HG03520 (cell line): ENCODE measurements at regions not wholly inside any gene's neighbourhood (a gene's known extent, or its start where the extent isn't known, plus 50 kb on each side); places are given as distances from the start of the nearest gene placed in this dataset.
"Not testable (repeated sequence)": the region's sequence is repeated elsewhere in the genome, so short reads cannot be mapped to it uniquely, and the experiment has no call there.

Experiments
- ATAC-seq: cut with Tn5 transposase; IDR thresholded peaks from one replicate; pipeline ENCODE4 v1.9.1; 2021; ENCODE audit warnings: mild to moderate bottlenecking, moderate library complexity; ENCODE audit not compliant: unreplicated experiment

DNA sequence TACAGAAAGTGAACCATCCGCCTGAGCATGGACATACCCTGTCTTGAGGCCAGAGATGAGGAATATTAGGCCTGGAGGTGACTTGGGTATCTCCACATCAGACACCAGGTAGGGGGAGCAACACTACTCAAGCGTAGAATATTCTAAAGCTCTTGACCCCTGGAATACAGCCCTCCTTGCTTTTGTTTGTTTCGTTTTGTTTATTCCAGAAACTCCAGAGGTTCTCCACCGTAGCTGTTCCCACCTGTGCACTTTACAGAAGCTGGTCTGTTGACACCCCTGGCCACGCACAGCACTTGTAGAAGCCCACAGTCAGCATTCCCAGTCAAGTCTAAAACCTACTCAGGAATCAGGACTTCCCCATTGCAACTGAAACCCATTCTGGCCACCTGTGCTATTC, 139.6 kb upstream of the NEBL start:
- no peak for ATAC-seq

DNA sequence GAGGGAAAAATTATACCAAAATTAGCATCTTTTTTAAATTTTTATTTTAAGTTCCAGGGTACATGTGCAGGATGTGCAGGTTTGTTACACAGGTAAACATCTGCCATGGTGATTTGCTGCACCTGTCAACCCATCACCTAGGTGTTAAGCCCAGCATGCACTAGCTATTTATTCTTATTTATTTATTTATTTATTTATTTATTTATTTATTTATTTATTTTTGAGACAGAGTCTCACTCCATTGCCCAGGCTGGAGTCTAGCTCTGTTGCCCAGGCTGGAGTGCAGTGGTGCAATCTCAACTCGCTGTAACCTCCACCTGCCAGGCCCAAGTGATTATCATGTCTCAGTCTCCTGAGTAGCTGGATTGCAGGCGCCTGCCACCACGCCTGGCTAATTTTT, 137.7 kb upstream of the NEBL start:
- ATAC-seq: not testable (repeated sequence)

DNA sequence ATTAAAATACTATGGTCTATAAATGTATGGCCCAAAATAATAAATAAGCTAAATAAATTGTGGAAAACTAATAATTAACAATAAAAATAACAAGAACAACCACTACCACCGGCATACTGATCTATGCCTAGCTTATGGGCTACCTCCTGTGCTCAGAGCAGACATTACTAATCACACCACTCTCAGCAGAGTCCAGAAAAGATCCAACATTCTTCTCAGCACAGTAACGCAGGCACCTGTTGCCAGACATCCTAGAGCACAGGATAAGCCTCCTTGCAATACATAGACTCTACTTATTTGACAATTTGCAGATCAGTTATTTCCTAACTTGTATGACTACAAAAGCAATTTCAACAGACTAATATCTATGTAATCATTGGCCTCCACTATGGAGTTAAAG, 137.1 kb upstream of the NEBL start:
- no peak for ATAC-seq

DNA sequence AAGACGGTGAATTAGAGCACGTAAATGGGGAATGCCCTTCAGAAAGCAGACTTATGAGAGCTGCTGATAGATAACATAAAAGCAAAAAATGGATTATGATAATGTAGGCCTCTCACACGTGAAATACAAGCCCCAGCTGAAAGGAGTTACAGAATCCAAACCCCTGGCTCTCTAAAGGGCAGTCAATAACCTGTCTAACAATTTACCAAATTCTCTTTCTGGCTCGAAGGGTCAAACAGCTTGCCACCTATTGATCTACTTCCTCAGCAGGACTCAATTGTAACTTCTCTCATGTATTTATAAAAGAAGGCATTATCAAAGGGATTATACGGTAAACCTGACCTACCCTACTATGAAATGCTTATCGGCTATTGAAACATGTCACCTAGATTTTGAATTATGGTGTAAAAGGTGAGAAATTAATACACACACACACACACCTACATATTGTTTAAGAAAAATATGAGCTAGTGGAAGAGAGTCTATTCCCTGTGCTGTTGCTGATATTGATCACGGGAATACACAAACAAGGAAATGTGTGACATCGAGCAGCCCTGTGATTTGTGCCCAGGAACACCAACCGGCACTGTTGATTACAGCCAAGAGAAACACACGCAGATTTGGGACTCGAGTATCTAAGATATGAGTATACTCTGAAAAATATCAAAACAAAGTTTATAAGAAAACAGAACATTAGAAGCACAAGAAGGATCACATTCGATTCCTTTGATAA, 135.6 kb upstream of the NEBL start:
- ATAC-seq: no peak

DNA sequence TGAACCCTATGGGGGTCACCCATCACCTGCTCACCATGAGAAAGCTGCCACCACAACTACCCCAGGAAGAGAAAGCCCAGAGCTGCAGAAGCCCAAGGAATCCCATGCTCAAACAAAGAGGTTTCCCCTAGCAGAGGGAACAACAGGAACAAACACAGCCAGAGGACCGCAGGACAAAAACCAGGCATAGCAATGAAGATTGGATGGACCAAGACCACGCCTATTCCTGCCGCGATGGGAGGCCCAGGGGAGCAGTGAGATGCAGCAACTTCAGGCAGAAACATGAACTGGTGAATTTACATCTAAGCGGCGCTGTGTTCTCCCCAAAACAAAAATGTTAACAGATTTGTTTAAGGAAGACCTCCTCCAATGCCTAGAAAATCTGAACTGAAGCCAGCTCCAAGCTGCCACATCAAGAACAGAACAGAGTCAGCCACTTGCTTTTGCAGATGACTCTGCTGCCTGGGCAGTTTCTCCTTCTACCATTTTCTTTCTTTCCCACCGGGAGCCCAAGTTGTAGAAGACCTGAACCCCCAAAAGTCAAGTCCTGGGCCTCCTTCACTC, 134.2 kb upstream of the NEBL start:
- no peak for ATAC-seq

DNA sequence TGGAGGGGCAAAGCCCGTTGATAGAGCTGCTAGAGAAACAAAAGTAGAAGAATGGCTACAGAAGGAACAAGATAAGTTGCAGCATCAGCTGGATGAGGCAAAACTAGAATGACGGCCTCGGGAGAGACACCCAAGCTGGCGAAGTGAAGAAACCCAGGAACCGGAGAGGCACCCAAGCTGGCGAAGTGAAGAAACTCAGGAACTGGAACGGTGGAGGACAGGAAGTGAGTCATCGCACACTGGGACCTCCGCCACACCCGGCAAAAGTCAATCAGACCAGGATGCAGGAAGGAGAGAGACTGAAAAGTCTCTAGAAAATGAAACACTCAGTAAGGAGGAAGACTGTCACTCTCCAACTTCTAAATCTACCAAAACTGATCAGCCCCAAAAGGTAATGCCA, 133.0 kb upstream of the NEBL start:
- no peak for ATAC-seq

DNA sequence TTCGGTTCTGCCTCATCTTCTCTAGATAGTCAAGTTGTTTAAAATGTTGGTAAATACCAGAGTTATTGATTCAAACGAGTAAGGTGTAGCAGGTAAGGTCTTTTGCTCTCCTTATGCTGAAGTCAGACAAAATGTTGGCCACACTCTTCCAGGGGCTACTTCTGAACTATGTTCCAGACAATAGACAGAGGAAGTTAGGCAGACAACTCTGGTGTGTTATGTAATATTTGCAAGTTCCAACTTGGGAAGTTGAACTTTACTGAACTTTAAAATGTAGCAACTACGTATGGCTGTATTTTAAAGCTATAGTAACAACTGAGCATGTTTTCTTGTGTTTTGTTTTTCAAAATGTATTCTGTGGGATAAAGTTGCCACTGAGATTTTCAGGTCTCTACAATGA, 125.7 kb upstream of the NEBL start:
- ATAC-seq: no peak

DNA sequence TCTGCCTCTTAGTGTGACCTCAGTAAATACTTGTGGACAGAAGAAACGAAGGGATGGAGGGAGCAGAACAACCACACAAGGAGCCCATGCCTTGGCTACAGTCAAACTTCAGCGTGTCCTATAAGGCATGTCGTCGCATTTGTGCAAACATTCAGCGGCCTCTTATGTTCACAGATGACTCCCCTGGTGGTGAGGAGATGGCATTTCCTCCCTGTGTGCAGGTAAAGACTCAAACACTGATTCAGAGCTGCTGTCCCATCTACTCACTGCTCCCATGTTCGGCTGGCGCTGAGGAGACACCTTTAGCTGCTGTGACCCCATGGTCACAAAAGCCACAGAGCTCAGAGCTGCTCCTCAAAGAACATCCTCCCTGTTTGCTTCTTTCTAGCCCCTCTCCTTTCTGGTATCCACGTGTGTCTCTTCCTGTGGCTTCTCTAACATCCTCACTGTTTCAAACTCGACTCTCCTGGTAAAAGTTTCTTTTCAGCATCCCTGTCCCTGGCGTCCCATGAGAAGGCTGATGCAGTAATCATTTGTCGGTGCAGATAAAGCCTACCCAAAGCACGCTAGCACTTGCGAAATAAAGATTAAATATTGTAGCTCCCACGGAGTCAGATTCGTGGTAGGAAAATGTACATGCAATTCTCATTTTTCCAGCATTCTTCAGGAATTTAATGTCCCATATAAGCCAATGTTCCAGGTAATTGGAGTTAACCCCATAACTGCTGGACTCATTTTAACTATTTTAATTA, 124.9 kb upstream of the NEBL start:
- ATAC-seq: no peak

DNA sequence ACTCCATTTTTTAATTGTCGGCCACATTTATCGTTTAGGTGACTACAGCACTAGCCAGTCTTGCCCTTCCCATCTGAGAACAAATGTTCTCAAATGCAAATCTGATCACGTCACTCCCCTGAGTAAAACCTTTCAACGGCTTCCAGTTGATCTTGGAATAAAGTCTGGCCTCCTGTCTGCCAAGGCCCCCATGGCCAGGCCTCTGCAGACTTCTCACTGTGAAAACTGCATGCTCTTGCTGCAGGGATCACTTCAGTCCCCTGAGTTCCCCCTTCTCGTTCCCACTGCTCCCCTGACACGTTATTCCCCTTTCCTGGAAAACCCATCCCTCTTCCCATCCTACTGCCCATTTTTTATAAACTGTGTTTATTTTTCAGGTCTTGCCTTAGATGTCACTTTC, 124.1 kb upstream of the NEBL start:
- no peak for ATAC-seq

DNA sequence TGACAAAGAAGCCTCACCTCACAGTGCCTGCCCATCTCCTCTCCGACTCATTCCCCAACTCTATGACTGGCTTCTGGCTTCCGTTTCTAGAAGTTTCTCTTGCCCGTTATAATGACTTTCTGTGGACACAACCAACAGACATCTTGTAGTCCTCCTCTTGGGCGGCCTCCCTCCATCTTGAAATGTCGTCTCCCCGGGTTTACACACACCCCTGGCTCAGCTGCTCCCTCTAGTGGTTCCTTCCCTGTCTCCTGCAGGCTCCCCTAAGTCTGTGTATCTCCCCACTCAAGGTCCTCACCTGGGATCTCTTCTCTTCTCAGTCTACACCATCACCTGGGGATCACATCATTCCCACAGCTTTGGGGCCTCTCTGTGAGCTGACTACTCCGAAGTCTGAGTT, 123.4 kb upstream of the NEBL start:
- ATAC-seq: peak; percentile 87

DNA sequence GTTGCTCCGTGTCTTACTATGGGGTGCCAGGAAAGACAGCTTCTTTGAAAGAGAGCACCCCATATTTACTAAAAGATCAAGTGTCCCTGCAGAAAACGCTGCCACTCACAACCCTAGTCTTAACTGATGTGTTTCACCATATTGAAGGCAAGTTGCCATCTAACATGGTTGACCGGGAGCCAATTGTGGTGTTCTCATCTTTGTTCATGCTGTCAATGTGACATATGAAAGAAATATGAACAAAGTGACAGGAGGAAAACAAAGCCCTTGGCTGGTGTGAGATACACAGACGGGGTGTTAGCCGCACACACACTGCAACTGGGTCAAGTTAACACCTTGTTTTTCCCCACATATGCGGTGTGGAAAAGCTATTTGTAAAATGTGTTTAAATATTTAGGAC, 122.3 kb upstream of the NEBL start:
- no peak for ATAC-seq

DNA sequence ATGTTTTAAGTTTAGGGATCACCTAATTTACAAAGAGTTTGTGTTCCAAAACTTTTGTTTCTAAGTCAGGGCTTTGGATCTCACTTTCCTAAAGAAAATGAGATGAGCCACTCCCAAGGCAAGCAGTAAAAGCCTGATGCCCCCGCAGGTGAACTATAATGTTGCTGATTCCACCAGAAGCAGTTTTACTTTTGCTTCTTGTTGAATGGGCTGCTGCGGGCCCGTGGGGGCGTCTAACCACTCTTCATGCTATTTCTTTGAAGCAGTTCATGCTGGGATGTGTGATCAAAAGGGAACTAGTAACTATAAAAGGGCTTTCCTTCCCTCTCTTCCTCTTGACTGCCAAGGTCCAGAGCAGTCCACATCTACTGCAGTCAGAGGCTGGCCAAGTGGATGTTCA, 118.7 kb upstream of the NEBL start:
- no peak for ATAC-seq

DNA sequence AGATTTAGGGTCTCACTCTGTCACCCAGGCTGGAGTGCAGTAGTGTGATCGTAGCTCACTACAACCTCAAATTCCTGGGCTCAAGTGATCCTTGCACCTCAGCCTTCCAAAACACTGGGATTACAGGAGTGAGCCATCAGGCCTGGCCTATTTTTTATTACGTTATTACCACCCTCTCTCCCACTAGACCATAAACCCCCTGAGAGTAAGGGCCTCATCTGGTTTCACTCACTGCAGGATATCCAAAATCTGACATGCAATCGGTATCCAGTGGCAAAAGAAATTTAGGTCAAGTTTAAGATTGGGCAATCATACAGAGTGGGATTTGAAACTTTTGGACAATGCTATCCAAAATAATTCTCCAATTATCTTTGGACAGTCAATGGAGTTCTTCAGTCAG, 117.0 kb upstream of the NEBL start:
- no peak for ATAC-seq

DNA sequence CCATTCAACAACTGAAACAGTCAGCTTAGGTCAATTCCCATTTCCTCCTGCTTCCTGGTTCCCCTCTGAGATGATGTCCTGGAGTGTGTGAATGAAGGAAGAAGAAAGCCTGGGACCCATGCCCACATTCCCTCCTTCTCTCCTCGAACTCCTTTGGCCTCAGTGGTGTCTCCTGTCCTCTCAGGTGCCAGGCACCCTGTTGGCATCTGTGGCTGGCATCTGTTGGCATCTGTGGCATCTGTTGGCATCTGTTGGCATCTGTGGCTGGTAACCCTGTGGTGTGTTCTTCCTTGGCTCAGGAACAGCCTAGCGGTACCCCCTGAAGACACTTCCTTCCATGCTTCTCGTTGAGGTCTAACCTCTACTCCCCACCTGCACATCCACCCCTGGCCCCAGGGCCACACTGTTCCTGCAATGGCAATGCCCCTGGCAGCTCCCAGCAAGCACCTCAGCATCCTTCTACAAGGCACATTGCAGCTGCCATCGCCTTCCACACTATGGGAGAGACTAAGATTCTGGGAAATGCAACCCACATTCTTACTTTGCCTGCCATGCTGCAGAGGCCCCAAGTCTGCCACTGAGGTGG, 114.4 kb upstream of the NEBL start:
- no peak for ATAC-seq

DNA sequence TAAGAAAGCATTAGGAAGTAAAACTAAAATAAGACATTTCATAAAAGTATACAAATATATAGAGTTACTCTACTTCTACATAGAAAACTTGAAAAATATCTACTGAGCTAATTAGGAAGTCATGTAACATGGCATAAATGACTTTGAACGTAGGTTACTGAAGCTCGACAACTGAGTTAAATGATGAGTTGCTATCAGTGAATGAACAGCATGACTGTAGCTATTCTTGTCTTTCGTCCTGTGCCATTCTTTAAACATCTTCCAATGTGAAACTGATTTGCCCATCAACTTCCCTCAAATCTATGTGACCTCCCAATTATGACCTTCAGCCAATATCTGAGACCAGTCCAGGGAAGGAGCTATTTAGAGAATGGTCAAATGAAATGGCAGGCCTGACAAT, 113.5 kb upstream of the NEBL start:
- ATAC-seq: no peak

DNA sequence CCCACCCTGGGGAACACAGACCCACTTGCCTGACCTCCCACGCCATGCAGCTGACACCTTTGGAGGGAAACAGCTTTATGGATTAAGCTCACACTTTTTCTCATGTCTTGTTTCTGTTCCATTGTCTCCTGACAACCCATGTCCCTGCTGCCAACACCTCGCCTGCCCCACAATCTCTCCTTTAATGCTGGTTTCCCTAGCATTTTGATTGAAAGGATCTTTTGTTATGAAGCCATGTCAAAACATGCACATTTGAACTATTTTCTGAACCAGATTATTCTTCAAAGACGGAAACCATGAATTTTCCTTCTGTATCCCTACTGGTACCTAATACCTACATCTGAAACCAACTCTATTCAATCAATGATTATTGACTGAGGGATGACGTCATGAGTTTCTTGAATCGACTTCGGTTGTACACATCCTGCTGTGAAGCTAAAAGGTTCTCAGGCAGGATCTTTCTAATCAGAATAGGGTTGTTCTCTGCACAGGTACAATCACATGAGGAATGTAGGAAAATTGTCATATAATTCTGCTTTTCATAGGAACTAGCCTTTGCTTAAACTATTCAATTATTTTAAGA, 106.2 kb upstream of the NEBL start:
- ATAC-seq: no peak

DNA sequence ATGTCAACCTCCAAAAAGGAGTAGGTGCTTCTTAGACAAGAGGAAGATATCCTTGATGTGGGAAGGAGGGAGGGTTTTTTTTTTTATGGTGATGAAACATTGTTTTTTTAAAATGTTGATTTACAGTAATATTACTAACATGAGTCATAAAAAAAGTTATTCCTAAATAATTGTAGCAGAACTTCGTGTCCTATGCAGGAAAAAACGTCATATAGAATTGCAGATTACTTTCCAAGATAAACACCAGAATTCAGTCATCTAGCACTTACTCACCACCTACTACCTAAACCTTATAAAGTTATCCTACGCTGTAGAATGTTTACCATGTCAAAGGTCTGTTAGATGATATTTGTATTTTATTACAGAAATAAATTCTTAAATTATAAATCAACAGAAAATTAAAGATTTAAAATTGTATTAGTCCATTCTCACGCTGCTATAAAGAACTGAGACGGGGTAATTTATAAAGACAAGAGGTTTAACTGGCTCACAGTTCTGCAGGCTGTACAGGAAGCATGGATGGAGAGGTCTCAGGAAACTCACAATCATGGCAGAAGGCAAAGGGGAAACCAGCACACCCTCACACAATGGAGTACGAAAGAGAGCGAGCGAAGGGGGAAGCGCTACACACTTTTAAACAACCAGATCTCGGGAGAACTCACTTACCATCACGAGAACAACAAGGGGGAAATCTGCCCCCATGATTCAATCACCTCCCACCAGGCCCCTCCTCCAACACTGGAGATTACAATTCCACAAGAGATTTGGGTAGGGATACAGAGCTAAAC, 105.2 kb upstream of the NEBL start:
- no peak for ATAC-seq

DNA sequence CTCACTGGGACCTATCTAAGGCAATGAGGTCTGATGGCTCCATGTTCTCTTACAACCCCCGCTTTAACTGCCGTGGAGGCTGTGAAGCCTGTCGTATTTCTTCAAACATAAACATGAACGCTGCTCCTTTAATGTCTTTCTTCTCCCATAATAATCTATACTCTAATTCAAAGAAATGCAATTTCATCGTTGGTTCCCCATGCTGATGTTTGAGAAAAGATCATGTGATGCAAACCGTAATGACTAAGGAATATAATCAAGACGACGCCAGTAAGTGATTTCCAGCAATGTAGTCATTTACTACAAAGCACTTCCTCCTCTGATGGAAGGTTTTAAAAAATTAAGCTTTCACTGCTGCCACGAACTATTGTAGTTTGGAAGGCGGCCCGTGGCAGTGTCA, 102.6 kb upstream of the NEBL start:
- ATAC-seq: no peak

DNA sequence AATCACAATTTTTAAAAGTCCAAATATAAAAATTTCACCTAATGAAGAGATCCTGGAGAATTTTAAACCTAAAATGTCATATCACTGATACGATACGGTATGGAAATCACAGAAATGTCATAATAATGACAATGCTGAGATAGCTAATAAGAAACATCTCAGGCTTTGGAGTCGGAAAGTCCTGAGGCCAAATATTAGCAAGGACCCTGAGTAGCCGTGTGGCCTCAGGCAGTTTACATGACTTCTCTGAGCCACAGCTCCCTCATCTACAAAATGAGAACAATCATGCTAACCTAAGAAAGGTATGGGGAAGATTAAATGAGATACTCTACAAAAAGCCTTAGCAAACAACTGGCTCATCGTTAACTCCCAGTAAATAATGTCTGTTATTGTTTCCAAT, 100.9 kb upstream of the NEBL start:
- no peak for ATAC-seq

DNA sequence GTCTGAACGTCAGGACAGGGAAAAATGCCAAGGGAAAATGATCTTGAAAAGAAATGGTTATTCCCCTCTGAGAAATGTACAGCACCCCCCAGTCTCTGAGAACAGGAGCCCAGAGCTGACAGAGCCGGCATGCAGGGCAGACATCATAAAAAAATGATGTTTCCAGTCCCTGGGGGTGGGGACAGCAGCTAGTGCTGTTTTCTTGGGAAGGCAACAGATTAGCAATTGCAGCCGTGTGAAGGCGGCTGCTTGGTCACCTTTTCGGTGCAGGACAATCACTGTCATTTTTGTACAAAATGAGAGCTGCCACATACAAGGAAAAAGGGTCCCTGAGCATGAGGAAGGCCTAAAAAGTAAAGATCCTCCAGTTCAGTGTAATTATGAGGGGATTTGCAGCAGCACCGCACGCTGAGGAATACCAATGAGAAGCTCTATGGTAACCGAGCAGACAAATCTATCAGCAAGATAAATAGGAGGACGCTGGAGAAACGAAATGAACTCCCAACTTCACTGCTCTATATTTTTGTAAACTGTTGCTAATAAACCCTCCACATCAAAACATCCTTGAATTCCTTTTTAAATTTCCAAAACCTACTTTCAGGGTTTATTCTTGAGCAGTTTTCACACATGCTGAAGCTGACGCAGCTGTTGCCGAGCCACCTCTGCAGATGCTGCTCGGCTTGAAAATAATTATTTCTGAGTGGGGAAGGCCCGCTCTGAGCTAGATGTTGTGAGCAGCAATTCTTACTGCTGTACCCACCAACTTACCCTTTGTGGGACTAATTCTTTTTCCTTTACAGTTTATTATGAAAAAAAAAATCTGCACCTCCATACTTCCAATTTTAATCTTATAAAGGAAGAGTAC, 98.2 kb upstream of the NEBL start:
- no peak for ATAC-seq
